GM23338 (cell line): ENCODE measurements at regions not wholly inside any gene's neighbourhood (a gene's known extent, or its start where the extent isn't known, plus 50 kb on each side); places are given as distances from the start of the nearest gene placed in this dataset.

Experiments used
- ATAC-seq: fragments of 200-7000 bp; cut with Tn5 transposase; 3 replicates; pipeline ENCODE4 v1.9.1; 2020
- DNase-seq: peaks from one replicate; pipeline ENCODE4 v3.0.0-alpha.2; 2015; ENCODE audit warnings: low spot score
- H2AFZ ChIP-seq: fragments of 200-600 bp; sonication (generic); 2 replicates; pipeline ENCODE4 v1.8.0; 2016; ENCODE audit warnings: antibody characterized with exemption, mild to moderate bottlenecking, moderate library complexity
- H3F3A ChIP-seq: fragments of 200-600 bp; sonication (generic); replicated peaks from 2 replicates; pipeline ENCODE4 v1.8.0; 2017; ENCODE audit warnings: antibody characterized with exemption, mixed run types, low read depth
- H3K27ac ChIP-seq: fragments of 200-600 bp; sonication (generic); 2 replicates; pipeline ENCODE4 v1.6.1; 2016; ENCODE audit warnings: low read depth
- H3K27me3 ChIP-seq: fragments of 200-600 bp; sonication (generic); 2 replicates; pipeline ENCODE4 v1.8.0; 2016; ENCODE audit warnings: mild to moderate bottlenecking, mixed run types, moderate library complexity; ENCODE audit not compliant: insufficient read depth
- H3K36me3 ChIP-seq: fragments of 200-600 bp; sonication (generic); 2 replicates; pipeline ENCODE4 v1.8.0; 2016; ENCODE audit warnings: mild to moderate bottlenecking; ENCODE audit not compliant: insufficient read depth
- H3K4me1 ChIP-seq: fragments of 200-600 bp; sonication (generic); 2 replicates; pipeline ENCODE4 v1.8.0; 2016; ENCODE audit warnings: mild to moderate bottlenecking, moderate library complexity; ENCODE audit not compliant: insufficient read depth
- H3K4me2 ChIP-seq: fragments of 200-600 bp; sonication (generic); 2 replicates; pipeline ENCODE4 v1.7.1; 2017; ENCODE audit warnings: mixed run types
- H3K4me3 ChIP-seq: fragments of 200-600 bp; sonication (generic); 2 replicates; pipeline ENCODE4 v1.6.1; 2016; ENCODE audit warnings: mixed run types
- H3K79me2 ChIP-seq: fragments of 200-600 bp; sonication (generic); replicated peaks from 2 replicates; pipeline ENCODE4 v1.8.0; 2017; ENCODE audit warnings: mild to moderate bottlenecking; ENCODE audit not compliant: insufficient read depth
- H3K9me2 ChIP-seq: fragments of 200-600 bp; sonication (generic); 2 replicates; pipeline ENCODE4 v1.8.0; 2017; ENCODE audit not compliant: insufficient read depth
- H4K20me1 ChIP-seq: fragments of 200-600 bp; sonication (generic); replicated peaks from 2 replicates; pipeline ENCODE4 v1.8.0; 2017; ENCODE audit warnings: mild to moderate bottlenecking; ENCODE audit not compliant: insufficient read depth
- H3K27ac Mint-ChIP-seq: 2 replicates; pipeline ENCODE4 v1.8.0; 2020; ENCODE audit warnings: inconsistent platforms, mild to moderate bottlenecking, moderate library complexity, mixed read lengths
- H3K27me3 Mint-ChIP-seq: 3 replicates; pipeline ENCODE4 v1.8.0; 2022; ENCODE audit warnings: low read depth, mild to moderate bottlenecking, moderate library complexity, mixed read lengths, inconsistent platforms; ENCODE audit not compliant: insufficient read depth, poor library complexity
- H3K36me3 Mint-ChIP-seq: 3 replicates; pipeline ENCODE4 v1.8.0; 2021; ENCODE audit warnings: low read depth, mild to moderate bottlenecking, inconsistent platforms, moderate library complexity, mixed read lengths
- H3K4me1 Mint-ChIP-seq: 3 replicates; pipeline ENCODE4 v1.8.0; 2020; ENCODE audit warnings: mild to moderate bottlenecking, inconsistent platforms, mixed read lengths
- H3K4me3 Mint-ChIP-seq: 3 replicates; pipeline ENCODE4 v1.8.0; 2021; ENCODE audit warnings: moderate library complexity, mild to moderate bottlenecking, inconsistent platforms, mixed read lengths
- H3K9me3 Mint-ChIP-seq: 3 replicates; pipeline ENCODE4 v1.8.0; 2020; ENCODE audit warnings: moderate library complexity, mild to moderate bottlenecking, inconsistent platforms, mixed read lengths
- CREB1 ChIP-seq: fragments of 250-450 bp; sonication (Bioruptor Pico); IDR thresholded peaks from 2 replicates; pipeline ENCODE4 v1.5.0; 2020; ENCODE audit warnings: low read depth, mild to moderate bottlenecking, moderate library complexity
- CTCF ChIP-seq, 2 experiments: fragments of 200-600 bp in 1 of 2; sonication (generic) in 1 of 2; conservative IDR thresholded peaks; 2 replicates each; pipeline versions ENCODE4 v1.5.1 to v1.6.1; 2016 to 2017; ENCODE audit warnings: antibody characterized with exemption in 2 of 2, low read depth in 2 of 2, mild to moderate bottlenecking in 2 of 2, moderate library complexity in 1 of 2
- ETS1 ChIP-seq: IDR thresholded peaks from 2 replicates; pipeline ENCODE4 v1.6.1; 2016; ENCODE audit warnings: antibody characterized with exemption
- EZH2 ChIP-seq: fragments of 200-600 bp; sonication (generic); IDR thresholded peaks from one replicate; pipeline ENCODE4 v1.8.0; 2017; ENCODE audit warnings: antibody characterized with exemption, mild to moderate bottlenecking, low read depth; ENCODE audit not compliant: unreplicated experiment
- EZH2phosphoT487 ChIP-seq: fragments of 200-600 bp; sonication (generic); IDR thresholded peaks from one replicate; pipeline ENCODE4 v1.8.1; 2018; ENCODE audit warnings: antibody characterized with exemption; ENCODE audit not compliant: unreplicated experiment
- JUNB ChIP-seq: IDR thresholded peaks from one replicate; pipeline ENCODE4 v1.6.1; 2016; ENCODE audit warnings: antibody characterized with exemption; ENCODE audit not compliant: unreplicated experiment
- NANOG ChIP-seq: IDR thresholded peaks from 2 replicates; pipeline ENCODE4 v1.6.1; 2016; ENCODE audit warnings: antibody characterized with exemption, borderline replicate concordance
- POLR2AphosphoS5 ChIP-seq: IDR thresholded peaks from 2 replicates; pipeline ENCODE4 v1.6.1; 2016; ENCODE audit warnings: antibody characterized with exemption, low read depth
- REST ChIP-seq: IDR thresholded peaks from one replicate; pipeline ENCODE4 v1.6.1; 2018; ENCODE audit warnings: antibody characterized with exemption; ENCODE audit not compliant: unreplicated experiment
- STAT1 ChIP-seq: IDR thresholded peaks from one replicate; pipeline ENCODE4 v1.6.1; 2016; ENCODE audit warnings: antibody characterized with exemption; ENCODE audit not compliant: unreplicated experiment
- ZNF114 ChIP-seq: fragments of 250-450 bp; sonication (Bioruptor Pico); IDR thresholded peaks from 2 replicates; pipeline ENCODE4 v1.5.0; 2020; ENCODE audit warnings: mild to moderate bottlenecking, moderate library complexity
- ZNF331 ChIP-seq: fragments of 250-450 bp; sonication (Bioruptor Pico); IDR thresholded peaks from 2 replicates; pipeline ENCODE4 v1.5.0; 2020; ENCODE audit warnings: low read depth, mild to moderate bottlenecking, moderate library complexity
- ZNF462 ChIP-seq: fragments of 250-450 bp; sonication (Bioruptor Pico); IDR thresholded peaks from 2 replicates; pipeline ENCODE4 v1.5.0; 2020; ENCODE audit warnings: mild to moderate bottlenecking, moderate library complexity

GRCh38 chr2:234788381-234788780, 163.4 kb upstream of the SH3BP4 start:
- Mint-ChIP-seq H3K27ac (no peak overlapping the region), H3K4me1 (peaks cover 29% of the 10 kb centered on the region)

More at GRCh38 chr2:234788381-234788780, 163.4 kb upstream of the SH3BP4 start:
- DNase-seq: no peak
- ATAC-seq: no peak
- Histone ChIP-seq H3K79me2 (no peaks in the 10 kb centered on the region), H3K4me2 (no peak overlapping the region), H2AFZ (no peak overlapping the region), H3F3A (no peaks in the 10 kb centered on the region), H3K27ac (no peak overlapping the region), H3K27me3 (no peaks in the 10 kb centered on the region), H3K36me3 (no peaks in the 10 kb centered on the region), H3K4me1 (peaks cover 16% of the 10 kb centered on the region), H3K9me2 (no peaks in the 10 kb centered on the region), H4K20me1 (no peaks in the 10 kb centered on the region; the same call in 1 of the 2 replicates), H3K4me3 (no peak overlapping the region)
- Mint-ChIP-seq H3K27me3 (peaks cover 11% of the 10 kb centered on the region), H3K36me3 (peaks cover 7% of the 10 kb centered on the region; the same call in 2 of the 3 replicates), H3K4me3 (no peak overlapping the region), H3K9me3 (peaks cover 7% of the 10 kb centered on the region)
- TF ChIP-seq ETS1 (no peak), JUNB (no peak), CTCF (conservative IDR thresholded peaks at IDR 0.05; ENCODE audit: low read depth in 2 of 2) (no peak), ZNF462 (CRISPR knock-in tag) (no peak), EZH2 (no peak), ZNF114 (CRISPR knock-in tag) (no peak), EZH2phosphoT487 (no peak), ZNF331 (CRISPR knock-in tag) (no peak), CREB1 (CRISPR knock-in tag) (no peak), STAT1 (no peak), REST (no peak), NANOG (no peak), POLR2AphosphoS5 (no peak)
